H9 (cell line): ENCODE measurements at regions not wholly inside any gene's neighbourhood (a gene's known extent, or its start where the extent isn't known, plus 50 kb on each side); places are given as distances from the start of the nearest gene placed in this dataset.

ENCODE experiments used
- DNase-seq: peaks from one replicate; pipeline ENCODE4 v3.0.0-alpha.2; 2017
- H2AFZ ChIP-seq: one replicate; pipeline ENCODE4 v1.6.1; 2013; ENCODE audit warnings: mild to moderate bottlenecking, low read length, control low read depth, moderate library complexity
- H2AK5ac ChIP-seq: 2 replicates; pipeline ENCODE4 v1.6.1; 2013; ENCODE audit warnings: low read length, control low read depth, mixed read lengths; ENCODE audit not compliant: insufficient read length
- H2BK120ac ChIP-seq: one replicate; pipeline ENCODE4 v1.6.1; 2013; ENCODE audit warnings: low read depth, mild to moderate bottlenecking, low read length, control low read depth, inconsistent platforms; ENCODE audit not compliant: poor library complexity, severe bottlenecking
- H2BK12ac ChIP-seq: 2 replicates; pipeline ENCODE4 v1.6.1; 2013; ENCODE audit warnings: low read length, control low read depth, mixed read lengths, low read depth; ENCODE audit not compliant: insufficient read length
- H2BK15ac ChIP-seq: 2 replicates; pipeline ENCODE4 v1.6.1; 2013; ENCODE audit warnings: low read depth, low read length, control low read depth
- H2BK20ac ChIP-seq: one replicate; pipeline ENCODE4 v1.6.1; 2013; ENCODE audit warnings: low read depth, mild to moderate bottlenecking, low read length, control low read depth, inconsistent platforms; ENCODE audit not compliant: poor library complexity, severe bottlenecking
- H2BK5ac ChIP-seq: 2 replicates; pipeline ENCODE4 v1.6.1; 2013; ENCODE audit warnings: low read length, control low read depth, mixed read lengths; ENCODE audit not compliant: insufficient read length
- H3K14ac ChIP-seq: 2 replicates; pipeline ENCODE4 v1.6.1; 2013; ENCODE audit warnings: low read length, control low read depth; ENCODE audit not compliant: insufficient read depth
- H3K18ac ChIP-seq: 2 replicates; pipeline ENCODE4 v1.6.1; 2013; ENCODE audit warnings: low read depth, mild to moderate bottlenecking, mixed read lengths, low read length, control low read depth; ENCODE audit not compliant: insufficient read length
- H3K23ac ChIP-seq: 2 replicates; pipeline ENCODE4 v1.6.1; 2013; ENCODE audit warnings: low read length, control low read depth, mixed read lengths, low read depth; ENCODE audit not compliant: insufficient read length
- H3K23me2 ChIP-seq: 2 replicates; pipeline ENCODE4 v1.6.1; 2013; ENCODE audit warnings: low read depth, mild to moderate bottlenecking, mixed read lengths, low read length, control low read depth; ENCODE audit not compliant: insufficient read length, poor library complexity, severe bottlenecking
- H3K27ac ChIP-seq: 2 replicates; pipeline ENCODE4 v1.5.1; 2013; ENCODE audit warnings: low read length, control low read depth, mixed read lengths, low read depth; ENCODE audit not compliant: insufficient read length
- H3K27me3 ChIP-seq: 2 replicates; pipeline ENCODE4 v1.6.1; 2013; ENCODE audit warnings: low read length, control low read depth, inconsistent platforms; ENCODE audit not compliant: insufficient read depth
- H3K4ac ChIP-seq: 2 replicates; pipeline ENCODE4 v1.6.1; 2013; ENCODE audit warnings: low read depth, mild to moderate bottlenecking, control low read depth, inconsistent platforms, low read length, moderate library complexity
- H3K4me1 ChIP-seq: 2 replicates; pipeline ENCODE4 v1.6.1; 2013; ENCODE audit warnings: low read length, control low read depth, inconsistent platforms; ENCODE audit not compliant: insufficient read depth
- H3K4me2 ChIP-seq: 2 replicates; pipeline ENCODE4 v1.6.1; 2013; ENCODE audit warnings: low read length, control low read depth, mixed read lengths; ENCODE audit not compliant: insufficient read length, insufficient read depth
- H3K56ac ChIP-seq: 2 replicates; pipeline ENCODE4 v1.6.1; 2013; ENCODE audit warnings: low read depth, mild to moderate bottlenecking, mixed read lengths, low read length, control low read depth; ENCODE audit not compliant: insufficient read length
- H3K79me1 ChIP-seq: 2 replicates; pipeline ENCODE4 v1.6.1; 2013; ENCODE audit warnings: low read depth, mild to moderate bottlenecking, moderate library complexity, low read length, control low read depth, inconsistent platforms; ENCODE audit not compliant: insufficient read depth, poor library complexity, severe bottlenecking
- H3K79me2 ChIP-seq: 2 replicates; pipeline ENCODE4 v1.6.1; 2013; ENCODE audit warnings: low read length, control low read depth, inconsistent platforms; ENCODE audit not compliant: insufficient read depth
- H3K9ac ChIP-seq: 2 replicates; pipeline ENCODE4 v1.6.1; 2013; ENCODE audit warnings: low read length, control low read depth, mixed read lengths; ENCODE audit not compliant: insufficient read length; ENCODE audit errors: extremely low read depth
- H3K9me3 ChIP-seq: one replicate; pipeline ENCODE4 v1.6.1; 2013; ENCODE audit warnings: low read depth, low read length, inconsistent platforms; ENCODE audit not compliant: control insufficient read depth
- H3T11ph ChIP-seq: one replicate; pipeline ENCODE4 v1.6.1; 2013; ENCODE audit warnings: mild to moderate bottlenecking, low read length, control low read depth, inconsistent platforms
- H4K20me1 ChIP-seq: one replicate; pipeline ENCODE4 v1.6.1; 2013; ENCODE audit not compliant: control insufficient read depth, insufficient read length, insufficient read depth
- H4K5ac ChIP-seq: 2 replicates; pipeline ENCODE4 v1.6.1; 2013; ENCODE audit warnings: low read depth, mild to moderate bottlenecking, mixed read lengths, low read length, control low read depth; ENCODE audit not compliant: insufficient read length
- H4K8ac ChIP-seq: replicated peaks from 2 replicates; pipeline ENCODE4 v1.6.1; 2013; ENCODE audit warnings: low read length, control low read depth, mixed read lengths, low read depth; ENCODE audit not compliant: insufficient read length
- H4K91ac ChIP-seq: 2 replicates; pipeline ENCODE4 v1.6.1; 2013; ENCODE audit warnings: low read depth, mild to moderate bottlenecking, moderate library complexity, mixed read lengths, low read length, control low read depth; ENCODE audit not compliant: insufficient read length
- H3K27ac Mint-ChIP-seq, 3 experiments: 2 replicates in 2 of 3; 3 replicates in 1 of 3; pipeline ENCODE4 v1.8.0; 2020 to 2021; ENCODE audit warnings: mixed read lengths in 3 of 3, mild to moderate bottlenecking in 1 of 3, moderate library complexity in 1 of 3
- H3K27me3 Mint-ChIP-seq: 2 replicates; pipeline ENCODE4 v1.8.0; 2021; ENCODE audit warnings: low read depth, mild to moderate bottlenecking, moderate library complexity, mixed read lengths
- H3K36me3 Mint-ChIP-seq, 3 experiments: 2 replicates in 2 of 3; 3 replicates in 1 of 3; pipeline ENCODE4 v1.8.0; 2020 to 2021; ENCODE audit warnings: low read depth in 3 of 3, mixed read lengths in 3 of 3; ENCODE audit not compliant: insufficient read depth in 1 of 3
- H3K4me1 Mint-ChIP-seq, 2 experiments: 2 replicates each; pipeline ENCODE4 v1.8.0; 2020; ENCODE audit warnings: mixed read lengths in 2 of 2
- H3K4me3 Mint-ChIP-seq, 2 experiments: 2 replicates in 1 of 2; 3 replicates in 1 of 2; pipeline ENCODE4 v1.8.0; 2020 to 2021; ENCODE audit warnings: mild to moderate bottlenecking in 2 of 2, mixed read lengths in 2 of 2, moderate library complexity in 1 of 2
- H3K9me3 Mint-ChIP-seq, 2 experiments: 2 replicates in 1 of 2; 3 replicates in 1 of 2; pipeline ENCODE4 v1.8.0; 2020; ENCODE audit warnings: mild to moderate bottlenecking in 2 of 2, mixed read lengths in 2 of 2, moderate library complexity in 1 of 2
- CTCF ChIP-seq: fragments of 200-600 bp; sonication (generic); conservative IDR thresholded peaks from 3 replicates; pipeline ENCODE4 v1.8.0; 2021; ENCODE audit warnings: antibody characterized with exemption, mild to moderate bottlenecking
- WGBS: extraction: QIAGEN DNeasy Blood & Tissue Kit; methylation state at CpG from one replicate; pipeline ENCODE4 v1.1.7; 2013; ENCODE audit warnings: missing lambda C conversion rate, low lambda C conversion rate, mixed read lengths; ENCODE audit not compliant: insufficient read length; ENCODE audit errors: extremely low coverage; 5-methylcytosine and 5-hydroxymethylcytosine counted together

DNA sequence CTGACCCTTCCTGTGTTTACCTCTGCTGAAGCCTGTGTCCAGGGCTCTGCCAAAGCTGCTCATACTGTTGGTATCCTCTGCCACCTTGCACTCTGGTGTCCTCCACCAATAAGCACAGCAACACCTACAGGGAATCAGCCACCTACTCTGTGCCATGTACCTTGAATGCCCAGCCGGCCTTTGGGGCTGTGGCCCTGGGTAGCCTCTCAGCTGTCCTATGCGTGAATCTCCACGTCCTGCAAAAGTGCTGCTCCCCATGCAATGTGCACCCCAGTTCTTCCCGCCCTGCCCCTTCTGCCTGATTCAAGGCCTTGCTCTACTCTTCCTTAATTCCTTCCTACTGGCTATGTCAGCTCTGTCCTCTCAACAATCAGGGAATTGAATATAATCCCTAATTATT is 506.5 kb downstream of the ARHGEF28 start:
- Histone ChIP-seq H3K4ac (no peak overlapping the region), H3K23ac (no peak overlapping the region), H2BK120ac (no peak overlapping the region), H2BK5ac (no peak overlapping the region), H4K20me1 (no peaks in the 10 kb centered on the region), H3K56ac (no peak overlapping the region), H3T11ph (no peak overlapping the region), H2BK15ac (no peak overlapping the region; the same call in 1 of the 2 replicates), H3K27ac (no peak overlapping the region), H3K79me1 (no peaks in the 10 kb centered on the region), H3K9ac (no peak overlapping the region), H2AK5ac (no peak overlapping the region), H3K27me3 (no peaks in the 10 kb centered on the region), H4K8ac (no peak overlapping the region), H2AFZ (no peak overlapping the region), H2BK12ac (no peak overlapping the region), H4K5ac (no peak overlapping the region), H3K9me3 (no peaks in the 10 kb centered on the region), H3K4me2 (no peak overlapping the region), H3K79me2 (no peaks in the 10 kb centered on the region), H2BK20ac (no peak overlapping the region), H3K4me1 (no peaks in the 10 kb centered on the region), H3K18ac (no peak overlapping the region), H3K14ac (no peak overlapping the region; the same call in 1 of the 2 replicates), H3K23me2 (no peaks in the 10 kb centered on the region), H4K91ac (no peak overlapping the region)
- peaks cover 4 to 5% of the 10 kb centered on the region in 2 experiments; a peak in 2 of 4 replicates for H3K4me1 Mint-ChIP-seq
- no peak for TF ChIP-seq CTCF
- WGBS = no CpG with 5 or more reads among the region's 4 CpGs
- no peaks in the 10 kb centered on the region for H3K36me3 Mint-ChIP-seq
- H3K9me3 Mint-ChIP-seq = no peaks in the 10 kb centered on the region
- peaks cover 2% of the 10 kb centered on the region; the same call in 1 of the 2 replicates for H3K27me3 Mint-ChIP-seq
- no peak overlapping the region for H3K27ac Mint-ChIP-seq
- DNase-seq = no peak
- H3K4me3 Mint-ChIP-seq = no peak overlapping the region
